ENCODE measurements at regions not wholly inside any gene's neighbourhood (a gene's known extent, or its start where the extent isn't known, plus 50 kb on each side); places are given as distances from the start of the nearest gene placed in this dataset.

- TF ChIP-seq POLR2AphosphoS5 (IDR thresholded peaks at IDR 0.05) = no peak
- Histone ChIP-seq H3K36me3 (ENCODE audit: insufficient read depth, low read length) (no peaks in the 10 kb centered on the region), H3K4me3 (ENCODE audit: low read length) (no peak overlapping the region), H3K27ac (ENCODE audit: low read length) (no peak overlapping the region), H3K9me3 (ENCODE audit: low read length) (no peaks in the 10 kb centered on the region), H3K4me2 (ENCODE audit: low read length) (no peak overlapping the region), H3K9ac (ENCODE audit: low read length) (no peak overlapping the region), H3K9me2 (ENCODE audit: insufficient read depth, low read length) (no peaks in the 10 kb centered on the region), H3K27me3 (ENCODE audit: insufficient read depth, low read depth, low read length) (no peaks in the 10 kb centered on the region), H3F3A (ENCODE audit: insufficient read depth, low read length, poor library complexity, severe bottlenecking) (no peaks in the 10 kb centered on the region), H2AFZ (ENCODE audit: low read depth, low read length) (no peak overlapping the region), H3K79me2 (replicated peaks; ENCODE audit: insufficient read depth, low read length) (no peaks in the 10 kb centered on the region), H4K20me1 (ENCODE audit: insufficient read depth) (no peaks in the 10 kb centered on the region)
These were observed 146.1 kb upstream of the IL1RAPL2 start for GRCh38 chrX:104419926-104420325.

GRCh38 chrX:104419211-104419610 is 146.8 kb upstream of the IL1RAPL2 start:
- TF ChIP-seq POLR2AphosphoS5 (IDR thresholded peaks at IDR 0.05) = no peak
- no peak for TF ChIP-seq EZH2 (IDR thresholded peaks at IDR 0.05; ENCODE audit: borderline replicate concordance, insufficient read depth, low read length, poor library complexity, severe bottlenecking)
- no peak for TF ChIP-seq SMC3 (conservative IDR thresholded peaks at IDR 0.05; ENCODE audit: poor library complexity)
- TF ChIP-seq CTCF (IDR thresholded peaks at IDR 0.05; ENCODE audit: poor library complexity, severe bottlenecking) = no peak
- no peak for TF ChIP-seq REST (IDR thresholded peaks at IDR 0.05; ENCODE audit: borderline replicate concordance)
- TF ChIP-seq RAD21 (conservative IDR thresholded peaks at IDR 0.05) = no peak
- TF ChIP-seq EP300 (conservative IDR thresholded peaks at IDR 0.05; ENCODE audit: poor library complexity, severe bottlenecking) = no peak
- TF ChIP-seq MXI1 (conservative IDR thresholded peaks at IDR 0.05; ENCODE audit: poor library complexity, severe bottlenecking) = no peak
- TF ChIP-seq TAF1 (IDR thresholded peaks at IDR 0.05; ENCODE audit: low read depth) = no peak
- no peaks in the 10 kb centered on the region for H3K9me2 ChIP-seq (ENCODE audit: insufficient read depth, low read length)
- no peak overlapping the region for H2AFZ ChIP-seq (ENCODE audit: low read depth, low read length)
- H3F3A ChIP-seq (ENCODE audit: insufficient read depth, low read length, poor library complexity, severe bottlenecking) = no peaks in the 10 kb centered on the region
- no peaks in the 10 kb centered on the region for H3K36me3 ChIP-seq (ENCODE audit: insufficient read depth, low read length)
- no peak overlapping the region for H3K9ac ChIP-seq (ENCODE audit: low read length)
- H4K20me1 ChIP-seq (ENCODE audit: insufficient read depth) = no peaks in the 10 kb centered on the region
- H3K9me3 ChIP-seq (ENCODE audit: low read length) = no peaks in the 10 kb centered on the region
- H3K4me2 ChIP-seq (ENCODE audit: low read length) = no peak overlapping the region
- no peak overlapping the region for H3K27ac ChIP-seq (ENCODE audit: low read length)
- H3K4me3 ChIP-seq (ENCODE audit: low read length) = no peak overlapping the region
- H3K79me2 ChIP-seq (replicated peaks; ENCODE audit: insufficient read depth, low read length) = no peaks in the 10 kb centered on the region
- H3K27me3 ChIP-seq (ENCODE audit: insufficient read depth, low read depth, low read length) = no peaks in the 10 kb centered on the region

- Histone ChIP-seq H3K27me3 (ENCODE audit: insufficient read depth, low read depth, low read length) (no peaks in the 10 kb centered on the region), H3K27ac (ENCODE audit: low read length) (no peak overlapping the region), H3F3A (ENCODE audit: insufficient read depth, low read length, poor library complexity, severe bottlenecking) (no peaks in the 10 kb centered on the region), H3K4me2 (ENCODE audit: low read length) (no peak overlapping the region), H3K9ac (ENCODE audit: low read length) (no peak overlapping the region), H4K20me1 (ENCODE audit: insufficient read depth) (no peaks in the 10 kb centered on the region), H3K4me3 (ENCODE audit: low read length) (no peak overlapping the region), H3K9me3 (ENCODE audit: low read length) (no peaks in the 10 kb centered on the region), H3K79me2 (replicated peaks; ENCODE audit: insufficient read depth, low read length) (no peaks in the 10 kb centered on the region), H2AFZ (ENCODE audit: low read depth, low read length) (no peak overlapping the region), H3K9me2 (ENCODE audit: insufficient read depth, low read length) (no peaks in the 10 kb centered on the region), H3K36me3 (ENCODE audit: insufficient read depth, low read length) (no peaks in the 10 kb centered on the region)
- TF ChIP-seq REST (IDR thresholded peaks at IDR 0.05; ENCODE audit: borderline replicate concordance) = no peak
- no peak for TF ChIP-seq POLR2AphosphoS5 (IDR thresholded peaks at IDR 0.05)
- TF ChIP-seq EP300 (conservative IDR thresholded peaks at IDR 0.05; ENCODE audit: poor library complexity, severe bottlenecking) = no peak
- no peak for TF ChIP-seq MXI1 (conservative IDR thresholded peaks at IDR 0.05; ENCODE audit: poor library complexity, severe bottlenecking)
- no peak for TF ChIP-seq SMC3 (conservative IDR thresholded peaks at IDR 0.05; ENCODE audit: poor library complexity)
- TF ChIP-seq RAD21 (conservative IDR thresholded peaks at IDR 0.05) = no peak
- TF ChIP-seq TAF1 (IDR thresholded peaks at IDR 0.05; ENCODE audit: low read depth) = no peak
- no peak for TF ChIP-seq CTCF (IDR thresholded peaks at IDR 0.05; ENCODE audit: poor library complexity, severe bottlenecking)
- no peak for TF ChIP-seq EZH2 (IDR thresholded peaks at IDR 0.05; ENCODE audit: borderline replicate concordance, insufficient read depth, low read length, poor library complexity, severe bottlenecking)
These were observed 154.2 kb upstream of the IL1RAPL2 start for GRCh38 chrX:104411800-104412199.
